GM18909 (cell line): ENCODE measurements at regions not wholly inside any gene's neighbourhood (a gene's known extent, or its start where the extent isn't known, plus 50 kb on each side); places are given as distances from the start of the nearest gene placed in this dataset.
"Not testable (repeated sequence)": the region's sequence is repeated elsewhere in the genome, so short reads cannot be mapped to it uniquely, and the experiment has no call there.

Experiments used
- ATAC-seq: cut with Tn5 transposase; IDR thresholded peaks from one replicate; pipeline ENCODE4 v1.9.1; 2021; ENCODE audit warnings: mild to moderate bottlenecking; ENCODE audit not compliant: unreplicated experiment, poor library complexity

DNA sequence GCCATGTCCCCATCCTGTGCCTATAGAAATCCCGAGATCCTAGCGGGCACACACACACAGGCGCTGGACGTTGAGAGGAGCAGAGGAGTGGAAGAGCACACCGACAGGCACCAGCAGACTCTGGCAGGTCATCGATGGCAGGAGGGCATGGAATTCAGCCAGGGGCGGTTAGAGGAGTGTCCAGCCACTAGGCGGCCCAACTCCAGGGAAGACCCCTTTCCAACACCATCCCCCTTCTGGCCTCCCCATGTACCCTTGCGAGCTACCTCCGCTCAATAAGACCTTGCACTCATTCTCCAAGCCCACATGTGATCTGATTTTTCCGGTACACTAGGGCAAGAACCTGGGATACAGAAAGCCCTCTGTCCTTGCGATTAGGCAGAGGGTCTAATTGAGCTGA lies 356.0 kb upstream of the DPP6 start:
- no peak for ATAC-seq

DNA sequence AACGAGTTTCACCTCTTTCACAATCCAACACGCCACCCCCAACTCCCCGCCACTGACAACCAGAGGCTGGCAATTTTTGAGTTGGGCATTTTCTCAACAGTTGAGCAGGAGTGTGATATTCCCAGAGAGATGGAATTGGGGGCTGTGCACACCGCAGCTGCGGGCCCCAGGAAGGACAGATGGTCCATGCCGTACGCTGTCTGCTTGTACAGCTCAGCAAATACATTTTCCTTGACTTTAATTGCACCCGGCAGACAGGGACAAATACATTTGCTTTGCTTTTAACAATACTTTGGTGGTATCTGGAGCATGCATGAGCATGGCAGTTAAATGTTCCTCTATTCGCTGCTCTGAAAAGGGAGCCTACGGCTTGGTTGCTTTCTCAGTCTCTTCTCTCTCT lies 354.2 kb upstream of the DPP6 start:
- no peak for ATAC-seq

DNA sequence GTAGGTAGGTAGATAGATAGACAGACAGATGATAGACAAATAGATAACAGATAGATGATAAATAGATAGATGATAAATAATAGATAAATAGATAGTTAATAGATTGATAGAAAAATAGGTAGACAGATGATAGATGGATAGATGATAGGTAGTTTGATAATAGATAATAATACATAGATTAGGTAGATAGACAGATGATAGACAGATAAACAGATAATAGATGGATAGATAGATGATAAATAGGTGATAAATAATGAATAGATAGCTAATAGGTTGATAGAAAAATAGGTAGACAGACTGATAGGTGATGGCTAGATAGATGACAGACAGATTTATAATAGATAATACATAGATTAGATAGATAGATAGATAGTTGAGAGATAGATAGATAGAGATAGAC lies 350.5 kb upstream of the DPP6 start:
- no peak for ATAC-seq

DNA sequence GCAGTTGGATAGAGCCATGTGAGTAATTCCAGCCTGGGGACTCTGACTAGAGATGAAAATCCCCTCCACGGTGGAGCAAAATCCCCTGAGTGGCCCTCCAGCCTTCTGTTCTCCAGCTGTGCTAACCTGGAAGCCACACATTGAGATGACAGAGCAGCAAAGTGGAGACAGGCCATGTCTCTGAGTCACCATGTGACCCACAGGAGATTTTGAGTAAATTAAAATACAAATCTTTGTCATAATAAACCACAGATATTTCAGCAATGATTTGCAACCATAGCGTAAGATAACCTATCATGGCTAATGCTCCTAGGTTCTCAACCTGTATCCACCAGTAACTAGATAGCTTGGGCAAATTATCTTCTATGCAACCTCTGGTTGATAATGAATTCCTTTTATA lies 328.3 kb upstream of the DPP6 start:
- ATAC-seq: not testable (repeated sequence)

DNA sequence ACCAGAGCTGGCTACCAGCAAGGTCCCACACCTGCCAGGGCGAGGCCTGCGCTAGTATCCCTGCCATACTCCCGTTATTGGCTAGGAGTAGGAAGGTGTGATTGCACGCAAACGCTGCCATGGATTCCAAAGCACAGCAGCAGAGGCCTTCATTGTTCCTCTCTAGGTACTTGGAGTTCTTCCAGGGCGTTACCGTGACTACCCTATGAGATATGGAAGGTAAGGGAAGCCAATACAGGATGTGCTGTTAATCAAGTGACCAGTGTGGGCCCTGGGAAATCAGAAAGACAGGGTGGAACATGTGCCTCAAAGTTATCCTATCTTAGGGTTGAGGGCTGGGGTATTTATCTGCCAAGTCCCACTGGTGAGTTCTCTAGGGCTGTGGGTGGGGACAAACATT lies 320.7 kb upstream of the DPP6 start:
- ATAC-seq: not testable (repeated sequence)

DNA sequence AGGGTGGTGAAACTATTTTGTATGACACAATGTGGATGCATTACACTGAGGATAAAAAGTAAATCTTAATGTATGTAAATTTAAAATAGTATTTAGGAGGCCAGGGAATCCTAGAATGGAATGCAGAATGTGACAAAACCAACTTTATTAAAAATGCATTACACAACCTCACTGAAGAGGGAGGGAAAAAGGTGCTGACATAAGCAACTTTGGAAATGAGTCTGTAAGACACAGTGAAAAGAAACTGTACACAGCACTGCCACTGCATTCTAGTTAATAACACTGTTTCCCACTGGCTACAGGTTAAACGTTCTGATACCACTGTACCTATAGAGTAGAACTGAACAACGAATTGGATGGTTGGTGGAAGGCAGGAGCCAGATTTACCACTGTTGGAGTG lies 308.8 kb upstream of the DPP6 start:
- not testable (repeated sequence) for ATAC-seq

DNA sequence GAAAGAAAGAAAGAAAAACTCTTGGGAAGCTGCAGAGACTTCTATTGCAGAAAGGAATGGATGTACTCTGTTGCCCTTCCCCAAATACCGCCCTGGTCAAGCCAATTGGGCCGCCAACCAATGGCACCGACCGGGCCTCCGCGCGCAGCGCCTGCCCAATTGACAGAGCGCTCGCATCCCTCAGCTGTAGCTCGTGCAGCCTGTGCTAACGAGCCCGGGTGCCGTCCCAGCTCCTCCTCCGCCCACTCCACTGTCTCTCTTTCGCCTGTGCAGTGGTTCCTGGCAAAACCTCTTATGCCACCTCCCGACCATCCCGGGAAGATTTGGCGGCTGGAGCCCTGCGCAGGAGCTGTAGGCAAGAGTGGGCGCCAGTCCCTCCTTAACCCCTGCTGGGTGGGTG lies 304.2 kb upstream of the DPP6 start:
- ATAC-seq: not testable (repeated sequence)

DNA sequence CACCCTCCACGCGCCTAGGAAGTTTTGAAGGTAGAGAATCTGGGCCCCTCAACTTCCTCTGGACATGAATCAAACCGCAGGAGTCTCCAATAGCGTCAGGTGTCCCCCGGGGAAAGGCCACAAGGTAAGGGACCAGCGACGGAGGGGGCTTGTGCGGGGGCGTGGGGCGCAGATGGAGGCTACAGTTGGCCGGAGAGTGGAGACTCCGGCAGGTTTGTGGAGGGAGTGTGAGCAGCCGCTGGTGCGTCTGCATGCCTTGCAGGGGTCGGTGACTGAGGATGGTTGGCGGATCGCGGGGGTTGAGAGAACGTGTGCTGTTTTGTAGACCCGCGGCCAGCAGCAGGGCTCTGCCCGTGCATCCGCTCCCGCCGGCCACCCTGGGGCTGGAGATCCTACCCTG lies 303.3 kb upstream of the DPP6 start:
- ATAC-seq: not testable (repeated sequence)

DNA sequence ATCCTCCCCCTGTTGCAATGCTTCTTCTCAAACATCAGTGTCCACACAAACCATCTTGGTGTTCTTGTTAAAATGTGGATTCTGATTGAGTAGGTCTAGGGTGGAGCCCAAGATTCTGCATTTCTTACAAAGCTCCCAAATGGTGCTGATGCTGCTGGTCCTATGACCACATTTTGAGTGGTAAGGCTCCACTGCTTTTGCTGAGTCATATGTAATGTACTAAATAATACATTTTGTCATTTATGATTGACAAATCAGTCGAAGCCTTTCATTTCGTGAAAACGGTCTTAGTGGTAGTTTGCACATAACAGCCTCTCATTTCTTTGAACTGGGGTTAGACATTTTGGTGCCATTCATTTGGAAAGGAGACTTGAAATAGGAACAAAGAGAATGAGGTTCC lies 286.3 kb upstream of the DPP6 start:
- not testable (repeated sequence) for ATAC-seq

DNA sequence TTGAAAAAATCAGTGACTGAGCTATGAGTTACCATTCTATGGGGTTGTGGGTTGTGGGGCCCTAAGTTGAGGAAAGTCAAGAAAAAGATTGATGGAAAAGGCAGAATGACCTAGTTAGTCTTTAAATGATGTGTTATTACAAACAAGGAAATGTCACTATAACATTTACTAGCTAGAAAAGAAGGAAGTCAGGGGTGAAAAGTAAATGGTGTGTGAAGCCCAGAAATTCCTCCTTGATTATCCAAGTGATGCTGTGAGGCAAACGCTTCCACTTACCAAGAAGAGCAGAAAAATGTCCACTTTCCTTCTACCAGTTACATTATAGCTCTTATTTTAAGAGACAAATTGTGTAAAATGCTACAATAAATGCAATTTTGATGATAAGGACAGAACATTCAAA lies 285.3 kb upstream of the DPP6 start:
- not testable (repeated sequence) for ATAC-seq

DNA sequence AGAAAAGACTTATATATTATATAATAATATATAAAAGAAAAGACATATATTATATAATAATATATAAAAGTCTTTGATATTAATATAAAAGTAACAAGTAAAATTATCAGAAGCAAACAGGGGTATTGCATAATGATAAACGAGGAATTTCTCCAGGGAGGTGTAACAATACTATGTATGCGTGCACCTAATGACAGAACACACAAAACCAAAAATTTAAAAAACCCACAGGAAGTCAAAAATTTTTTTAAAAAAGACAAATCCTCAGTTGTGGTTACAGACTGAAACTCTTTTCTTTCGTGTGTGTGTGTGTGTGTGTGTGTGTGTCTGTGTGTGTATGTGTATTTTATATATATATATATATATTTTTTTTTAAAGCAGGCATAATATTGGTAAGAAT lies 279.2 kb upstream of the DPP6 start:
- no peak for ATAC-seq

DNA sequence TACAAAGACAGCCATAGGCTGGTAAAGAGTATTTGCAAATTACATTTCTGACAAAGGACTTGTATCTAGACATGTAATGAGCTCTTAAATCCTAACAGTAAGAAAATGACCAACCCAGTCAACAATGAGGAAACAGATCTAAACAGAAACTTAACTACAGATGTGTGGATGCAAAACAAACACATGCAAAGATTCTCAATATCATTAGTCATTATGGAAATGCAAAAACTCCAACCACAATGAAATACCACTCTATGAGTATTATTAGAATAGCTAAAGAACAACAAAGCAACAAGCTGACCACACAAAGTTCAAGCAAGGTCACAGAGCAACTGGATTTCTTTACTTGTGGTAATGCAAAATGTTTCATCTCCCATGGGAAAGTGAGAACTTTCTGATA lies 275.3 kb upstream of the DPP6 start:
- not testable (repeated sequence) for ATAC-seq

DNA sequence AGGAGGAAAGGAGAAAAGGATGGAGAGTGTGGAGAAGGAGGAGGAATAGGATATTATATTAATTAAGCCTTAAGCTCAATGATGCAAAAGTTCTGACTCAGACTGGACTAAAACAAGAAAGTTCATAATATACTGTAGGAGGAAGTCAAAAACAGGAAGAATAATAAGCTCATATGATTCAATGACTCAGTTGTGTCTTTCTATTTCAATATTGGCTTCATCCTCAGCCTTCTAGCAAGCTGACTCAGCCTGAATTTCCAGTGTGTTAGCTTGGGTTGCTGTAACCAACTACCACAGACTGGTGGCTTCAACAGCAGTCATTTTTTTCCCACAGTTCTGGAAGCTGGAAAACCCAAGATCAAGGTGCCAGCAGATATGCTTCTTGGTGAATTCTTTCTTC lies 254.8 kb upstream of the DPP6 start:
- ATAC-seq: not testable (repeated sequence)

DNA sequence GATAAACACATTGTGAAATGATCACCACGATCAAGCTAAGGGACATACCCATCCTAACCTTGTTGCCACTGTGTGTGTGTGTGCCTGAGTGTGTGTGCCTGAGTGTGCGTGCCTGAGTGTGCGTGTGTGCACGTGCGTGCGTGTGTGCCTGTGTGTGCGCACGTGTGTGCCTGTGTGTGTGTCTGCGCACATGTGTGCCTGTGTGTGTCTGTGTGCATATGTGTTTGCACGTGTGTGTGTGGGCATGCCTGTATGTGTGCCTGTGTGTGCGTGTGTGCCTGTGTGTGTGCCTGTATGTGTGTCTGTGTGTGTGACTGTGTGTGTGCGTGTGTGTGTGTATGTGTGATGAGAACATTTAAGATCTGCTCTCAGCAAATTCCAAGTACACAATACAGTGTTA lies 244.1 kb upstream of the DPP6 start:
- ATAC-seq: no peak

DNA sequence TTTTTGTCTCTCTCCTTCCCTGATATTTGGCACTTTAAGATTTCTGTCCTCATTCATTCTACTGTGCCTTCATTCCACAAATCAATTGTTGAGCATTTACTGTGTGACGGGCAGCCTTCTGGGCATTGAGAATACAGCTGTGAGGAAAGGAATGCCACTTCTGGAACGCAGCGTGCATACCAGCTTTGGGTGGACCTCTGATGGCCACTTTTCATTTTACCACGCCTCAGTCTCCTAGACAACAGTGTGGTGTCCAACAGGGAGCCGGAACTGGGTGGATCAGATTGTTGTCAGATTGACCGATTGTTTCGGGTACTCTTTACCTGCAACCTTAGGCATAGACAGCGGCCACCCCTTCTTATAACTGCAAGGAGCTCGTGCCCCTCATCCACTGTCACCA lies 222.7 kb upstream of the DPP6 start:
- ATAC-seq: no peak

DNA sequence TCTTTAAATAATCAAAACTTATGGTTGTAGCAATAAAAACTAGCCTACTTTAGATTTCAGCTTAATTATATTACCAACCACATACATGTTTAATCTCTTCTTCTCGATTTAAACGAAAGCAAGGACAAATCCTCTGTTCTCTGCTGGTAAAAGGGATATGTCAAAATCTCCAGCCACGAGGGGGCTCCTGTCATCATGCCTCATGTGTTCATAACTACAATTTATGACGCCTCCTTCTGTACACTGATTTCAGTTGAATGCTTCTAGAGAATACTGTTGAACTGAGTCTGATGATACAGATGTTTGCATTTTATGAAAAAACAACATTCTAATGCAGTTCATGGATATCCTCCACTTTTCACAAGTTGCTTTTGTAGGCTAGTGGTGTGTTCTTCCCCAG lies 220.0 kb upstream of the DPP6 start:
- no peak for ATAC-seq

DNA sequence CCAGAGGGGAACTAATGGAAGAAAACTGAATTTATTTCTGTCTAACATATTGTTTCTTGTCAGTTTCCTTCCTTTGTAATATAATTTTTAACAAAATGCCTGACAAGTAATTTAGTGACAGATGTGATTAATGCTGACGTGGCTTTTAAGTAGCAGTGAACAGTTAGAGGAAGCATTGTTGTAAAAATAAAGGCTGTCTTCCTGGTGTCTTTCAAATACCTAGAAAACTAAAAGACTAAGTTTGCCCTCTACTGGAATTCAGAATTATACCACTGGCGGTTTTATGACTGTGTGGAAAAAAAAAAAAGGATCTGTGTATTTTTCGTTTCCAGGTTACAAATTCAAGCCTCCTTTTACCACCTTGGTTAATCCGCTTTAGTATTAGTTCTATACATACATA lies 217.1 kb upstream of the DPP6 start:
- no peak for ATAC-seq

DNA sequence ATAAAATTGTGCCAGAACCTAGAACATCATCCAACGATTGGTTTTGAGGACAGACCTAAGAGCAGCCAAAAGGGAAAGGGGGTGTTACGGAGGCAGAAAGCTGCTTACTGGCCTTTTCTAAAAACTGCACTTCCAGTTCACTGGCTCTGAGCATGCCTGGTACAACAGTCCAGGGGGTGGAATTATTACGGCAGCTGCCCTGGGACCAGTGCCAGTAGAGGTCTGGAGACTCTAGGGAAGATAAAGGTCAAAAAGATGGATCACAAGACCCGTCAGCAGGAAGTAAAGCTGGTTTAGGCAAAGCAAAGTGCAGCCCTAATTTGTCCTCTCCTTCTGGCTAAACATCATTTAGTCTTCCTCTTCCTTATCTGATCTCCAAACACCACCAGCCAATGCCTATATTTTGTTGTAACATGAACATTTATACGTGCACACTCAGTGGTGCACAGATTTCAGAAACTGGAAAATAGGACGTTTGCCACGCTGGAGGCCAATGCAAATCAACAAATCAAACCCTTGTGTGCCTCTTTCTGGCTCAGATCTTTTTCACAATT lies 216.4 kb upstream of the DPP6 start:
- no peak for ATAC-seq

DNA sequence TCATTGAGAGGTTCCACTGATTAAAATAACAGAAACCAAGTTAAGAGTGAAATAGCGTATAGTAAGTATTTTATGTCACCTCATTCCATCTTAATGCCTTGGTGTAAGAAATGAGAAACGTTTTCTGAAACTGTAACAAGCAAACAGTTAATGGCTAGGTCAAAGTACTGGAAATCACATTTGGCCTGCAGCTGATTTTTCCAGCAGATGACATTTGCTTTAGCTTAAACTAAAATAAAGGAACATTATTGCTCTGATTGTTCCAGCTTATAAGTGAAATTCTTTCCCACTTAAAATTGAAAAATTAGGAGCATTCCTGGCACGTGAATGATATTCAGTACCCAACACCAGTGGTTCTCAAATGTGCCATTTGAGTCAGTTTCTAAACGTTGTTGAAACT lies 213.6 kb upstream of the DPP6 start:
- ATAC-seq: no peak

DNA sequence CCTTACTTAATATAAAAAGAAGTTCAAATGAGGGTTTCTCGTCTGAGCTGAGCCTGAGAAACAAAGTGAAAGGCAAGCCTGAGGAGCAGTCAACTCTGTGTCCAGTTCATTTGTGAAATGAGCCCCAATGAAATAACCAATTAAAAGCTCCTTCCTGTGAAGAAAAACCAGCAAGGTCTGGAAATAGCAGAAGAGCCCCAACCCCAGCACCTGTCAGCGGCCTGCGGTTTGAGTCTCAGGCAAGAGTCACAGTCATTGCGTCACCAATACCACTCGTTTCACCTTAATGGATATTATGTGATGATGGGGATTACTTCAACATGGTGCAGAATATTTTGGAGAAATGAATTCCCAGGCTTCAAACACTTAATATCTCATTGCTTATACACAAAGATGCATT lies 211.3 kb upstream of the DPP6 start:
- ATAC-seq: no peak

DNA sequence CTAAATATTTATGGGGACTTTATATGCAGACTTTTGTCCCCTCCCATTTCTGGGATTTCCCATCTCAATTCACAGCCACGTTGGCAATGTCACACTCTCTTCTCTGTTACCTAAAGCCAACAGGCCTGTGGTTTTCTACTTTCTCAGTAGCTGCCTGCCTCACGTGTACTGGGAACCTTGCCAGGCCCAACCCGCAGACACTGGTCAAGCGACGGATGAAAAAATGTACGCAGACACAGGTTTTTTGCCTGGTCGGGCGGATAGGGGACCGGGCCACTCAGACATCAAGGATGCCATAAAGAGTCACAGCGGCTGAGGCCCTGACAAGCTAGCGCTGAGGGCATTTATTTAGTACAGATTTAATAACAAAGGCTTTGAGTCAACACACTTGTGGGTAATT lies 204.4 kb upstream of the DPP6 start:
- ATAC-seq: no peak

DNA sequence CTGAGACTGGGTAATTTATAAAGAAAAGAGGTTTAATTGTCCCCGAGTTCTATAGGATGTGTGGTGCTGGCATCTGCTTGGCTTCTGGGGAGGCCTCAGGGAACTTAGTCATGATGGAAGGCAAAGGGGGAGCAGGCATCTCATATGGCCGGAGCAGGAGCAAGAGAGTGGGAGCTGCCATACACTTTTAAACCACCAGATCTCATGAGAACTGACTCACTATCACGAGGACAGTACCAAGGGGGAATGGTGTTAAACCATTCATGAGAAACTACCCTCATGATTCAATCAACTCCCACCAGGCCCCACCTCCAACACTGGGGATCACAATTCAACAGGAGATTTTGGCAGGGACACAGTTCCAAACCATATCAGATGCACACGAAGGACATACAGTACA lies 199.9 kb upstream of the DPP6 start:
- no peak for ATAC-seq

DNA sequence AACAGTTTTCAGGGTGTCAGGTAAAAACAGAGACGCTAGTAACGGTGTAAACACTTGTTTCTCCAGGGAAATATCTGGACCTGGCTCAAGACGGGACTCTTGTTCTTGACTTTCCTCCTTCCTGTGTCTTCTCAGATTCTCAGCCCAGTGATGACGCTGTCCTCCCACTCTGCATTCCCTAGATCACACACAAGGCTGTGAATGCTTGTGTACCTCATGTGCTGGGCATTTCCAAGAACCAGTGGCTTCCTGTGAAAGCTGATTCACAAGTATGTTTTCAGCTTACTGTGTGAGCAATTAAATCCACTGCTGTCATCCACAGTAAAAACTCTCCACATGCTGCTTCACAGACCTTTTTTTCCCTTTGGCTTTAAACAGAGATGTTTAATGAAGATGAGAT lies 193.8 kb upstream of the DPP6 start:
- no peak for ATAC-seq
